NCI-H82 (cell line): ENCODE measurements at regions not wholly inside any gene's neighbourhood (a gene's known extent, or its start where the extent isn't known, plus 50 kb on each side); places are given as distances from the start of the nearest gene placed in this dataset.

ENCODE experiments used
- DNase-seq: peaks from one replicate; lab custom pipeline; 2025; lab: John Stamatoyannopoulos, UW

DNA sequence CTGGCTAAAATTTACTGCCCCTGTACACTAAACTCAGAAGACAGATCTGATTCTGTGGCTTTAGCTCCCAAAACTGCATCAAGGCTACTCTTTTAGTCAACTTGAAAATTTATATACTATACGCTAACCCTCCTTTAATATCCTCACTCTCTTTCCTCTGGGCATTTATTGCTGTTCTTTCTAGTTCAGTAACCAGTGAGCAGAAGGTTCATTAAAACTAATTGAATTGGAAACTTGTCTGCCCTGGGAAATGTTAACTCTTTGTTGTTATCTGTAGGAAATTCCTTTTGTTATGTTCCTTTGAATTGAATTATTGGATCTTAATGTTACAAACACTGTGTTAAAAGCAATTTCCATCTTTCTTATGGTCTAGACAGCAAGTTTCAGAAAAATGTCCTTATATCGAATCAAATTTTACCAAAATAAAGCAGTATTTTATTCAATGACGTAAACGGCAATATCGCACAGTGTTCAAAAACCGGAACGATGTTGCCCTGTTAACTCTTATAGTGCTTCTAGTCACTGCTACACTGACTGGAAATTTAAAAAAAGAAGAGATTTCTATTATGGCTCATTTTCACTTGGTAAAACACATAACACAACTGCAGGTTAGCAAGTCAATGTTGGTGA, 168.3 kb downstream of the NR4A2 start:
- peak; percentile 15 for DNase-seq

DNA sequence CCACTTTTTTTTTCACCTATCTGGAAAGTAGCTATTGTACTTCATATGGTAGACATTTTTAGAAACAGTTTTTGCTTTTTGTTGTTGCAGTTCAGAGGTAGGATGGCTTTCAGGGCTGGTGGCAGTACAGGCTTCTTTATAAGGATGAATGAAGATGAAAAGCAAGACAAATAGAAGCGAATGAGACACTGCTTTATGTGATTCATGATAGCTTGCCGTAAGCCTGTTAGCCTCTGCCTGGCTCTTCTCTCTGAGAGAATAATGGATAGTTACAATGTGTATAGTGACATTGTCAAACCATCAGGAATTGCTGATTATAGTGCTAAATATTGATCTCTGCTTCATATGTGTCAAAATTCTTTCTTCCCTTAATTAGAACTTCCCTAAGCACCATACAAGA, 173.7 kb downstream of the NR4A2 start:
- DNase-seq: peak; percentile 18

DNA sequence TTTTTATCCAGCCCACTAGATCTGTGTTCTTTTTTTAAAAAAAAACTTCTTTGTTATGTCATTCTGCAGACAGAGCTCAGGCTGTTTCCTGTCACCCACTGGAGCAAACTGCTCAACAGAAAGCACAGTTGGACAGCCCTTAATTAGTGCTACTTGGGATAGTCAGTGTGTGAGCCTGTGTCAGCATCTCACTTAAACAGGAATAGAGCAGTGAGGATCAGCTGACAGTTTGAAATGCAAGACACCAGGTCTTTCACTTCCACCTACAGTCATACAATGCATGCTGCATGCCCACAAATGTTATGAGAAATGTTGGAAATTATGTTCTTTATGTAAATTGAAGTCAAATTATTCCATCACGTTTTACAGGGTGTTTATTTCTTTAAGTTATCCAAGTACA, 174.9 kb downstream of the NR4A2 start:
- no peak for DNase-seq

DNA sequence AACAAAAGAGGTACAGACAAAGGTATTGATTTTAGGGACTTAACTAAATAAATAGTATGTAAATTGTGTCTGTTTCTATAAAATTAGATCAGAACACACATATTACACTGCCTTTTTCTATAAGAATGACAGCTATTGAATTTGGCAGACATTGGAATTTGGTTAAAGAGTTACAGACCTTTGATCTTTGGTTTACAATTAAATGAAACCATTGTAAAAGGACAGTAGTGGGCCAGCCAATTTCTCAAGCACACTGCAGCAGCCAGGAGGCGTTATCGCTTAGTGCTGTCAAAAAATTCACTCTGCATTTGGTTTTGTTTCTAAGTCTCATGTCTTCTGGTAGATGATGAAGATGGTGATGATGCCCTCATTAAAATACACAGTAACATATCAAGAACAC, 175.9 kb downstream of the NR4A2 start:
- no peak for DNase-seq

DNA sequence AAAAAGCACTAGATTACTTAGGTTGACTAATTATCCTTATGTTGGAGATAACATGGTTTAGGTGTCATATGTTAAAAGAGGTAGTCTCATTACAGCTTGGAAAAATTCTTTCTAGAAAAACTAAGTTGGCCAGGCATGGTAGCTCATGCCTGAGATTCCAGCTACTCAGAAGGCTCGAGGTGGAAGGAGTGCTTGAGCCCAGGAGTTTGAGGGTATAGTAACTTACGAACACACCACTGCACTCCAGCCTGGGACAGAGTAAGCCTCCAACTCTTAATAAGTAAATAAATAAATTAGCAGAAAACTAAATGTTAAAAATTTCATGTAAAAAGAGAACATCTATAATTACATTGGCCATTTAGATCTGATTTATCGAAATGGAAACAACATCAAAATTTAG, 177.2 kb downstream of the NR4A2 start:
- DNase-seq: no peak

DNA sequence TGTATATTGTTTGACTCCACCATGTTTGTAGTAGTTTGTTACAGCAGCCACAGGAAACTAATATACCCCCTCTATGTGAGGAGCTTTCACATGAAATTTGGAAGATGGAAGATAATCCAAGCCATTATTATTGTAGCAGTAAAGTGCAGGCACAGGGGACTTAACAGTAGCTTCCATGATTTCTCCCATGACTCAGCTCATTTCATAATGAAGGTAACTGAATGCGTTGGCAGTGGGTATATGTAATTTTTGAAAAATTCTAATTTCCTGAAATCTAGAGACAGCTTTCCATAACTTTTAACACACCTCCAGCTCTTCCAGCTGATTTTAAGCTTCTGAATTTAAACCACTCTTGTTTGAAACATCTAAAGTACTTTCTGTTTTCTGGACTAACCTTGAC, 181.2 kb downstream of the NR4A2 start:
- no peak for DNase-seq

DNA sequence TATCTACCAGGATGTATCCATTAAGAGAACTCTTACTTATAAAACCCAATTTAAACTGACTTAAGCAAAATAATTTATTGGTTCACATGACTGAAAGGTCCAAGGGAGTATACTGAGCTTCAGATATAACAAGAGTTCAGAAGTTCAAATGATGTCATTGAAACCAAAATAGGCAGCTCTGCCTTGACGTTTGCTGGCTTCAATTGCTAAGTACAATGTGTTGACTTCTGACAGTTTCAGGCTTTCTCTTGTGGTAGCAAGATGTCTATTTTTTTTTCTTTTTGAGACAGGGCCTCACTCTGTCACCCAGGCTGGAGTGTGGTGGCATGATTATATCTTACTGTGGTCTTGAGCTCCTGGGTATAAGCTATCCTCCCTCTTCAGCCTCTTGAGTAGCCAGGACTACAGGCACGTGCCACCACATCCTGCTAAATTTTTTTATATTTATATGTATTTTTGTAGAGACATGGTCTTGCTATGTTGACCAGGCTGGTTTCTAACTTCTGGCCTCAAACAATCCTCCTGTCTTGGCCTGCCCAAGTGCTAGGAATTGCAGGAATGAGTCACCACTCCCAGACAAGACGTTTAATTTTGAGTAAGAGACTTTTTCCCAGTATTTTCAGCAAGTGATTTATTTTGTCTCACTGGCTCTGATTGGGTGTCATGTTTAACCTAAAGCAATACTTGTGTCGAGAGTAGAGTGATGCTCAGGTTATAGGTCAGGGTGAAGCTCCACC, 184.8 kb downstream of the NR4A2 start:
- no peak for DNase-seq

DNA sequence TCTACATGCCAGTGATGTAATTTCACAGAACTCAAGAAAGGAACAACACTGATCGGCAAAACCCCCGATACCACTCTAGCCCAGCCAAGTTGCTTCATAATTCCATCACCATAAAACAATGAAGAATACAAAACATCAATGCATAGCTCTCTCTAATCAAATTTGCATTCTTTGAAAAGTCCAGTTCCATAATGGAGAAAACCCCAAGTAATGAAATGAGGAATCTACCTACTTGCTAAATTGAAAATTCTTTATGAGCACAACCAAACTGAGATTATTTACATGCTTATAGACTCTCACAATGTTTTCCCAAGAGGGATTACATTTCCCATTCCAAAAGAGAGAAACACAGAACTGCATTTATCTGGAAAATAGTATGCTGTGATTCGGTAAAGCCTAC, 186.5 kb downstream of the NR4A2 start:
- DNase-seq: no peak

DNA sequence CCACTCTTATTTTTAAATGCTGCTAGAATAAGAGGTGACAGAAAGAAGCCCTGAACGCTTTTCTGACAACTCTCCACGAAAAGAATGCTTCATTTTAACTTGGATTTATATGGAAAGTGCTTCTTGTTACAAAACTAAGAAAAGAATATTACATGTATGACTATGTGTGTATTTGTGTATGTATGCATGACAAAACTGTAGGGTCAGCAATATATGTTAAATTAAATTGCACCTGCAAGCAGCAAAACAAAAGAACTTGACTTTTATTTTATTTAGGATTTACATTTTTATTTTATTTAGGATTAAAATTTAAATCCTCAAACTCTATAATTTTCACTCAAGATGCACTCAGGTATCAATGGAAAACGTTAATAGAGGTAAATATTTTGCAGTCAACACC, 187.1 kb downstream of the NR4A2 start:
- DNase-seq: no peak

DNA sequence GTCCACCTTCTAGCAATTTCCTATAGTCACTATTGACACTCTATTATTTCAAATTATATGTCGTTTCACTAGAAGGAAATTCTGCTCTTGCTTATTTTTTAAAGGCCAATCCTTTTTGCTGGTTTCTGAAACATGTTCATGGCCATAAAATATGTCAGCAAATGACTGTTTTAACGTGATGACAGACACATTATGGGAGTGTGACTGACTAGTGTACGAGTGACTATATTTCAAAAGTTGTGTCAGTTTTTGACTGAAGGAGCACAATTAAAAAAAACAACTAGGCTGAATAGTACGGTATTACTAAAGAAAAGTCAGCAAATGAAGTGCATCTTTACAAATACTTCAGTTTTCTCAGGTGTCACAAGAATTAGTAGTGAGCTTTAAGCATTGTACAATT, 196.0 kb downstream of the NR4A2 start:
- no peak for DNase-seq

DNA sequence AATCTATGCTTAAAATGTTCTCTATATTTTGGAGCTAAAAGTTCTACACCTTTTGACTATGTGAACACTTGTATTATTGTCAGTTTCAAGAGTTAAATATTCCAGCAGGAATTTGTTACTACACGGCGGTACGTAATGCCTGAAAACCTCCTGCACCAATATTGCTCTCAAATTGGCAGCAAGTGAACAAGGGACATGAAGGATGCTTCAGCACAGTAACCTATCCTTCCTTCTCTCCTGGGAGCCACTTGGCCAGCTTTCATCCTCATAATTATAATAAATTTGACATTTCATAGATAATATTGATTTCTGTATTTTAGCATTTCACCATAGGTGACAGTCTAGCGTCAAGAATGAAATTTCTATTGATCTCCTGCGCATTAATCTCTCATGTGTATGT, 197.6 kb downstream of the NR4A2 start:
- DNase-seq: no peak

DNA sequence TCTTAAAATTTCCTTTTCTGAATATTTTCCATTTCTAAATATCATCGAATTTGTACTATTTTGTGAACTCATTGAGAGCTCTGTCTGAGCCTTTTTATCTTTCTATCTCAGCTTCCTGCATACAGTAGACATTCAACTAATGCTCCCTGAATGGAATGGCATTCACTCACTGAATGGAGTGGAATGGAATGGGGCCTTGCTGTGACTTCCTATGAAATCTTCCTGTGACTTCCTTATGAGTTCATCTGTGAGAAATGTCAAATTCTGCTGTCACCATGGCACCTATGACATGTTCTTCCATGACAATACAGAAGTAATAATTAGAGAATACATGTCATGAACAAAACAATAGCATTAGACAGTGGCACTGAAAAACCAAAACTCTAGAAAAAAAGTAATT, 199.6 kb downstream of the NR4A2 start:
- DNase-seq: no peak

DNA sequence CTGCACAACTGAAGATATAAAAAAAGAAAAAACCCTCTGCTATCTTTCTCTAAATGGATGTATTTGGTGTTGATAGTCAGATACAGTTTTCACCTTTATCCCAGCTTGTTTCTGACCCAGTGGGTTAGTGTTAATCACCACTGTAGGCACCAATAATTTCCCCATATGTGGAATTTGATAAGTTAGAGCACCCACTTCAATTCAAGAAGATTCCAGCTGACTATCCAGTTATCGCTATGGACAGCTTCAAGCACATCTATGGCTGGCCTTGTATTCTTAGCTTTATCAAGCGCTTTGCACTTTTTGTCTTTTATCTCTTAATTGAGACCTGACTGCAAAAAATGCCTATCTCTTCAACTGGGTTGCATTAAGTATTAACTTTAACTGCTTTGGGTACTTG, 200.4 kb downstream of the NR4A2 start:
- no peak for DNase-seq

DNA sequence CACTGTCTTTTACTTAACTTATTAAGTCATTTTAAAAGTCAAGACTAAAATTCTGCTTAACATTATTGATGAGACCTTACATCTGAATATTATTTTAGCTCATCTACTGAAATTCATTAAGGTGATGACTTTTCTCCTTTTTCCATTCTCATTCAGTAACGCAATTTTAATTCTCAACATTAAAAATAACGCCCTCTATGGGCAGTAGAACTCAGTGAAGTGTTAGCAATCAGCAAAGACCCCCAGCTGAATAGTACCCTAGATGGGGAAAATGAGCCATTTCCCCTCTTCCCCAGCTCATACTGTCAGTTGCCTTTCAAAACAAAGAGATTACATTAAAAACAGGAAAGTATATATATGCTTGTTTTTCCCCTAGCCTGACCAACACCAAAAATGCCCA, 203.3 kb downstream of the NR4A2 start:
- DNase-seq: peak; percentile 5

DNA sequence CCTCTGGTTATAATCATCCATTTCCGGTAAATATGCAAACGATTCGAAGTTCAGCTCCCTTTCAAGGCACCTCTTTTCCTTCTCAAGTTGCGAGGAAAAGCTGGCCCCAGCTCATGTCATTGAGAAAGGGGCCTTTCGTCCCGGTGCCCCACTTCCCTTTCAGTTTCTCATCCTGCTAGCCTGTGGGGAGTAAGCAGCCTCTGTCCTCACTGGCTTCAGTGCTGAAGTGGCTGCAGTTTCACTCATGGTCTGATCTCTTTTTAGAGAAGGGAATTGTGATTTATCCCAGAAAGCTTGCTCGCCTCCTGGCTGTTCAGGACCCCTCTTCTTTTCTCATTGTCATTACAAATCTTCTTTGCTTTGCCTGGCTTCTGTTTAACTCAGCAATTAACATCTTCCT, 207.5 kb downstream of the NR4A2 start:
- no peak for DNase-seq

DNA sequence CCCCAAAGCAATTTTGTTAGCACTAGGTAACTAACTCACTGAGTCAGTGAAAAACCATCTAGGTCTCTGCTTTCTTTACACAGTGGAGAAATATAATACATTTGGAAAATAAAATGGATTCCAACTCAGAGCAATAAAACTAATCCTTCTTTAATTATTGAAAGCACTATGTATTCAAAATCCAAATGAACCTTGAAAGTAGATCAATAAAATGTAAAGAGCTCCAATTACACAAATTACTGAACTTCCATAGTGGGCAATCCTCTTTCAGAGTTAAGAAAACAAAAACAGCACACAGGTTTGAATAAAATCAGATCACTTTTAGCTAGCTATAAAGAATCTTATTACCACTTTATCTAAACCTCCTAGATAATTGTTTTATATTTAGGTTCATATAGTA, 208.1 kb downstream of the NR4A2 start:
- no peak for DNase-seq

DNA sequence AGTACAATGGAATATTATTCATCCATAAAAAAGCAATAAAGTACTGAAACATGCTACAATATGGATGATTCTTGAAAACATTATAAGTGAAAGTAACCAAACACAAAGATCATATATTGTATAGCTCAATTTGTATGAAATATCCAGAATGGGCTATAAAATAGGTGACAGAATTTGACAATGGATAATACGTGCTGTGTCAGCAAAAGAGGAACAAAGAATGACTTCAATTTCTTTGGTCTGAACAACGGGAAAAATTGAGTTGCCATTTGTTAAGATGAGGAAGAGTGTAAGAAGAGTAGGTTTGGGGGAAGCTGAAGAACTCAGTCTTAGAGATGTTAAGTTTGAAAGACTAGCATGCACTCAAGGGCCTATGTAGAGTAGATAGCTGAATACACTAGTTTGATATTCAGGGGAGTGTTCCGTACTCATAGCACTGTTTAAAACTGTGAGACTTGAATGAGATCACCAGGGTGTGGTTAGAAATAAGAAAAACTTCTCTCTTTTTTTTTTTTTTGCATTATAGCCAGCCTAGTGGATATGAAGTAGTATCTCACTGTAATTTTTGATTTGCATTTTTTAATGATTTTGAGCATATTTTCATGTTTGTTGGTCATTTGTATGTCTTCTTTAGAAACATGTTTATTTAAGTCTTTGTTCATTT, 213.6 kb downstream of the NR4A2 start:
- DNase-seq: no peak

DNA sequence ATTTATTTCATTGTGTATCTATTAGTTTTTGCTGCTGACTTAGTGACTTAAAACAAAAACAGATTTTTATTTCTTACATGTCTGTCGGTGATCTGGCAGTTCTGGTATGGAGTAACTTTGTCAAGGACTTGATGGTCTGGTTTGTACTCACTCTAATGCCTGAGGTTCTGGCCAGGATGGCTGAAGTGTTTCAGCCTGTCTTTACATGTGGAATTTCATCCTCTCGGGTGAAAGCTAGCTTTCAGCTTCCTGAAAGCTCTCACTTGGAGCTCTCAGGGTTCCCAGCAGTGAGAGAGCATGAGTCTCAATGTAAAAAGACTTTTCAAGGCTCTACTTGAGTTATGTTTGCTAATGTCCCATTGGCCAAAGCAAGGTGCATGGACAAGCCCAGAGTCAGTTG, 216.4 kb downstream of the NR4A2 start:
- no peak for DNase-seq

DNA sequence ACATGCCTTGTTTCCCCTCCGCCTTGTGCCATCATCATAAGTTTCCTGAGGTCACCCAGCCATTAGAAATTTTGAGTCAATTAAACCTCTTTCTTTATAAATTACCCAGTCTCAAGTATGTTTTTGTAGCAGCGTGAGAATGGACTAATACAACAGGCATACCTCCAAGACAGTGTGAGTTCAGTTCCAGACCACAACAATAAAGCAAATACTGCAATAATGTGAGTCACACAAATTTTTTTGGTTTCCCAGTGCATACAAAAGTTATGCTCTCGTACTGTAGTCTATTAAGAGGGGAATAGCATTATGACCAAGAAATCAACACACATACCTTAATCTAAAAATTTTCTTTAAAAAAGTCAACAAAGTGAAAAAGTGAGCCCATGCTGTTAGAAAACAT, 217.2 kb downstream of the NR4A2 start:
- no peak for DNase-seq

DNA sequence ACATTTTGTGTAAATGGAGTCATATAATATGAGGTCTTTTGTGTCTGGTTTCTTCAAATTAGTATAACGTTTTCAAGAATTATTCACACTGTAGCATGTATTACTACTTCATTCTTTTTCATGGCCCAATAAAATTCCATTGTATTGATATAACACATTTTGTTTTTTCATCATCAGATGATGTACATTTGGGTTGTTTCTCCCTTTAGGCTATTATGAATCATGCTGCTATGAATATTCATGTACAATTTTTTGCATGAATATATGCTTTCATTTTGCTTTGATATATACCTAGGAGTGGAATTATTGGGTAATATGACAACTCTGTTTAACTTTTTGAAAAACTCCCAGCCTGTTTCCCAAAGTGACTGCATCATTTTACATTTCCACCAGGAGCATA, 220.2 kb downstream of the NR4A2 start:
- DNase-seq: no peak

DNA sequence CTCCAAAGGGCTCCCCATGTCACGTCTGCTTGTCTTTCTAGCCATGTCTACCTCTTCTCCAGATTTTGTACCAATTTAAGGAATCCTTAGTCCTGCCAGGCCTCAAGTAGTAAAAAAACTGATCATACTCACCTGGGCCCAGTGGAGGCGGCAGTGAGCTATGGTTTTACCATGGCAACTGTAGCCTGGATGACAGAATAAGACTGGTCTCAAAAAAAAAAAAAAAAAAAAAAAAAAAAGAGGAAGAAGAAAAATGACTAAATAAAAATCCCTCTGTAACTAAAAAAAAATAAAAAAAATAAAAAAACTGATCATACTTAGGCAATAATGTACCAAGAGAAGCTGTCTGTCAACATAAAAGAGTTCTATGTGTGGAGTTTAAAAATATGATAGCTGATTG, 221.6 kb downstream of the NR4A2 start:
- DNase-seq: peak; percentile 20

DNA sequence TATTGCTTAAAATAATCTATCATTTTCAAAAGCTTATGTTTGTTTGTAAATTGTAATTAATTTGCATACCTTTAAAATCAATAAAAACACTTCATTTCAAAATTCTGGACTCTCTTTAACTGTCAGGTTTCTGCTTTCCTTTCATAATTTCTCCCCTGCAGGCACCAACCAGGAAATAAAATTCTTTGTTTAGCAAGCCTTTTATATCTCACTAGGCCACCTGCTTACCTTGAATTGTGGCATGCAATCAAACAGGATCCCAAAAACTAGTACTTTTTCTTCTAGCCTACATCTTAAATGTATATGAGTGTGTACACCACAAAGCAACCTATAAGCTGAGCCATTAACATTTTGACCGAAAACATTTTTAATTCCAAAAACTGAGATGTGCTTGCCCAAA, 233.1 kb downstream of the NR4A2 start:
- DNase-seq: no peak

DNA sequence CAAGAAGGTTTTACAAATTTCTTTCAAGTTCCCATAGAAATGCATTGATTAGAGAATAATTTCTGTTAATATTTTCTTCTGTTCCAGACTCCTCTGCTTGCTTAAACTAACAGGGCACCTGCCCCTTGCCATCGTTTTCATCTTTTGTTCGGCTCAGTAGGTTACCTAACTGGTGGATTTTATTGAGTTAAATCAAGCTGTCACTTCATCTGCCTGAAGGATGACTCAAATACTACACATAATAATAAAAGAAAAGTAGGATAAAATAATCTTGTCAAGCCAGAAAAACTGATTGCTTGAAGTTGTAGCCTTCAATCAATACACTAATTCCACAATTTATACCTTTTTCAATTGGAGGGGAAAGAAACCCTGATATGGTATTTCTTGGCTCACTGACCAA, 234.0 kb downstream of the NR4A2 start:
- DNase-seq: no peak

DNA sequence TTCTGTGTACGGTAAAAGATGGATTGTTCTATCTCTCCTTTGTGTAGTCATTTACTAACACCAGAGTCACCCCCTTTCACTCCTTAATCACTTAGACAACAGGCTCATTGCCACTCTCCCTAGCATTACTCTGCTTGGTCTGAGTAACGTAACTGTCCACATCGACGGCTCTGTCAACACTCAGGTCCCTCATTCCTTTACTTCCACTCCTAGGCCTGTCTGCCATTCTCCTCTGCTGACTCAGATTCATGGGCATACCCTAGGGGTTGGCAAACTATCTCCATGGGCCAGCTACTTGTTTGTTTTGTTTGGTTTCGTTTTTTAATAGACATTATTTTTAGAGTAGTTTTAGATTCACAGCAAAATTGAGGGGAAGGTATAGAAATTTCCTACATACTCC, 243.9 kb downstream of the NR4A2 start:
- no peak for DNase-seq
